HG03354 (cell line): ENCODE measurements at regions not wholly inside any gene's neighbourhood (a gene's known extent, or its start where the extent isn't known, plus 50 kb on each side); places are given as distances from the start of the nearest gene placed in this dataset.

Source experiments
- ATAC-seq: cut with Tn5 transposase; IDR thresholded peaks from one replicate; pipeline ENCODE4 v1.9.1; 2021; ENCODE audit warnings: mild to moderate bottlenecking; ENCODE audit not compliant: unreplicated experiment, poor library complexity, severe bottlenecking

GRCh38 chr6:149176971-149177667, 140.4 kb upstream of the TAB2 start:
- no peak for ATAC-seq

- ATAC-seq = no peak
Measured at GRCh38 chr6:149179431-149179830, 138.1 kb upstream of the TAB2 start.

GRCh38 chr6:149181304-149181703, 136.2 kb upstream of the TAB2 start:
- ATAC-seq = no peak

- no peak for ATAC-seq
Measured at GRCh38 chr6:149182262-149182661, 135.2 kb upstream of the TAB2 start.

- ATAC-seq = no peak
Measured at GRCh38 chr6:149184523-149184922, 133.0 kb upstream of the TAB2 start.

GRCh38 chr6:149185799-149186357, 131.6 kb upstream of the TAB2 start:
- no peak for ATAC-seq

- no peak for ATAC-seq
Measured at GRCh38 chr6:149186873-149187272, 130.6 kb upstream of the TAB2 start.

- no peak for ATAC-seq
Measured at GRCh38 chr6:149190224-149190831, 127.2 kb upstream of the TAB2 start.

- ATAC-seq = no peak
Measured at GRCh38 chr6:149194820-149195558, 122.5 kb upstream of the TAB2 start.

GRCh38 chr6:149196091-149196490, 121.4 kb upstream of the TAB2 start:
- ATAC-seq = no peak

- ATAC-seq = no peak
Measured at GRCh38 chr6:149197482-149197881, 120.0 kb upstream of the TAB2 start.

GRCh38 chr6:149198265-149198664, 119.2 kb upstream of the TAB2 start:
- ATAC-seq = no peak

- no peak for ATAC-seq
Measured at GRCh38 chr6:149200282-149200945, 117.1 kb upstream of the TAB2 start.

GRCh38 chr6:149201068-149201655, 116.3 kb upstream of the TAB2 start:
- no peak for ATAC-seq

- ATAC-seq = no peak
Measured at GRCh38 chr6:149202100-149202499, 115.4 kb upstream of the TAB2 start.

- ATAC-seq = no peak
Measured at GRCh38 chr6:149202952-149203351, 114.6 kb upstream of the TAB2 start.

GRCh38 chr6:149203509-149203908, 114.0 kb upstream of the TAB2 start:
- ATAC-seq = no peak

- ATAC-seq = no peak
Measured at GRCh38 chr6:149208134-149208601, 109.3 kb upstream of the TAB2 start.

- ATAC-seq = peak; percentile 27
Measured at GRCh38 chr6:149209871-149210775, 107.4 kb upstream of the TAB2 start.
